ENCODE measurements at regions not wholly inside any gene's neighbourhood (a gene's known extent, or its start where the extent isn't known, plus 50 kb on each side); places are given as distances from the start of the nearest gene placed in this dataset.

GRCh38 chr20:18943542-18943941 is 130.0 kb downstream of the SCP2D1 start:
- TF ChIP-seq EZH2 (IDR thresholded peaks at IDR 0.05) (no peak), POLR2AphosphoS5 (IDR thresholded peaks at IDR 0.05; ENCODE audit: borderline replicate concordance, low read depth, low read length) (no peak), FOXP2 (optimal IDR thresholded peaks at IDR 0.05; ENCODE audit: control extremely low read depth, extremely low read length, insufficient read depth) (no peak)
